LNCAP (cell line): ENCODE measurements at regions not wholly inside any gene's neighbourhood (a gene's known extent, or its start where the extent isn't known, plus 50 kb on each side); places are given as distances from the start of the nearest gene placed in this dataset.

Experiments used
- CTCF ChIP-seq: fragments of 450-650 bp; IDR thresholded peaks from 2 replicates; pipeline ENCODE4 v1.5.1; 2017; ENCODE audit warnings: mild to moderate bottlenecking

- no peak for TF ChIP-seq CTCF
Measured at GRCh38 chr1:30000266-30000665, 723.1 kb downstream of the MATN1 start.

GRCh38 chr1:29999595-29999994 is 723.8 kb downstream of the MATN1 start:
- no peak for TF ChIP-seq CTCF

- TF ChIP-seq CTCF: no peak
Measured at GRCh38 chr1:29998686-29999085, 724.7 kb downstream of the MATN1 start.

- no peak for TF ChIP-seq CTCF
Measured at GRCh38 chr1:29993950-29994349, 729.4 kb downstream of the MATN1 start.

GRCh38 chr1:29991815-29992214 is 731.6 kb downstream of the MATN1 start:
- TF ChIP-seq CTCF: no peak

- no peak for TF ChIP-seq CTCF
Measured at GRCh38 chr1:29991025-29991424, 732.4 kb downstream of the MATN1 start.

- TF ChIP-seq CTCF: no peak
Measured at GRCh38 chr1:29990304-29990703, 733.1 kb downstream of the MATN1 start.

GRCh38 chr1:29986986-29987385 is 736.4 kb downstream of the MATN1 start:
- no peak for TF ChIP-seq CTCF
